Karpas-422 (cell line): ENCODE measurements at regions not wholly inside any gene's neighbourhood (a gene's known extent, or its start where the extent isn't known, plus 50 kb on each side); places are given as distances from the start of the nearest gene placed in this dataset.

Experiments used
- DNase-seq: peaks from one replicate; pipeline ENCODE4 v3.0.0-alpha.2; 2015
- H2AFZ ChIP-seq: fragments of 200-600 bp; sonication (generic); 2 replicates; pipeline ENCODE4 v1.6.1; 2014; ENCODE audit warnings: antibody characterized with exemption, low read length, mixed read lengths
- H3K27ac ChIP-seq: fragments of 200-600 bp; sonication (generic); 2 replicates; pipeline ENCODE4 v1.5.1; 2014; ENCODE audit warnings: mild to moderate bottlenecking, low read length, moderate library complexity
- H3K27me3 ChIP-seq: fragments of 200-600 bp; sonication (generic); 2 replicates; pipeline ENCODE4 v1.6.1; 2014; ENCODE audit warnings: low read length, mixed read lengths
- H3K36me3 ChIP-seq: fragments of 200-600 bp; sonication (generic); 2 replicates; pipeline ENCODE4 v1.6.1; 2014; ENCODE audit warnings: low read length, mixed read lengths; ENCODE audit not compliant: insufficient read depth
- H3K4me1 ChIP-seq: fragments of 200-600 bp; sonication (generic); 2 replicates; pipeline ENCODE4 v1.6.1; 2014; ENCODE audit warnings: mild to moderate bottlenecking, low read length, mixed read lengths
- H3K4me2 ChIP-seq: fragments of 200-600 bp; sonication (generic); 2 replicates; pipeline ENCODE4 v1.6.1; 2014; ENCODE audit warnings: low read length, low read depth, mild to moderate bottlenecking; ENCODE audit not compliant: poor library complexity, severe bottlenecking
- H3K4me3 ChIP-seq: fragments of 200-600 bp; sonication (generic); 2 replicates; pipeline ENCODE4 v1.5.1; 2014; ENCODE audit warnings: mild to moderate bottlenecking, antibody characterized with exemption, low read length, mixed read lengths
- H3K79me2 ChIP-seq: fragments of 200-600 bp; sonication (generic); 2 replicates; pipeline ENCODE4 v1.6.1; 2014; ENCODE audit warnings: mild to moderate bottlenecking, low read length, mixed read lengths
- H3K9ac ChIP-seq: fragments of 200-600 bp; sonication (generic); 2 replicates; pipeline ENCODE4 v1.6.0; 2014; ENCODE audit warnings: low read length
- H3K9me2 ChIP-seq: fragments of 200-600 bp; sonication (generic), shearing (Covaris generic); replicated peaks from 2 replicates; pipeline ENCODE4 v1.6.0; 2014; ENCODE audit warnings: mild to moderate bottlenecking, low read length, moderate library complexity; ENCODE audit not compliant: insufficient read depth
- H3K9me3 ChIP-seq: fragments of 300-700, 200-600 bp; sonication (generic); 2 replicates; pipeline ENCODE4 v1.6.1; 2014; ENCODE audit warnings: low read length, mixed read lengths
- H4K20me1 ChIP-seq: fragments of 200-600 bp; sonication (generic); 2 replicates; pipeline ENCODE4 v1.6.1; 2014; ENCODE audit warnings: mild to moderate bottlenecking, antibody characterized with exemption, low read length, low read depth; ENCODE audit not compliant: insufficient read depth

DNA sequence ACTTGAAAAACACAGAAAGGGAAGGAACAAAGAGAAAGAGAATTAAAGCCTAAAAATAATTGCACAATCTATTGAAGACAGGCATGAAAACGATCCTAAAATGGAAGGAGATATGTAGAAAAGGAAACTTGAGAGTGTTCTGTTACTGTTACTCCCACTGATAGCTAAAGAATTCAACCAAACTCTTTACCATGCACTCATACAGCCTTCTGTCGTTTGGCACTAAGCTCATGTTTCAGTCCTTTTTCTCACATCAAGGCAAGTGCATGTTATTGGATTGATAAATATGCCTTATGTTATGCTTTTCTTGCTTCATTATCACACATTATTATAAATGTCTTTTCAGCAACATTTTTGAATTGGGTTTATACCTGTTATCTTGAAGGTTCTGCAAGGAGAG lies 696.5 kb downstream of the EFNA5 start:
- Histone ChIP-seq H3K27me3 (no peaks in the 10 kb centered on the region), H3K4me3 (no peak overlapping the region), H3K79me2 (no peaks in the 10 kb centered on the region), H4K20me1 (no peaks in the 10 kb centered on the region), H3K9ac (no peak overlapping the region), H3K9me3 (peaks cover 19% of the 10 kb centered on the region), H3K9me2 (no peaks in the 10 kb centered on the region), H3K4me2 (no peak overlapping the region), H3K27ac (no peak overlapping the region), H2AFZ (no peak overlapping the region), H3K36me3 (no peaks in the 10 kb centered on the region), H3K4me1 (no peaks in the 10 kb centered on the region)
- DNase-seq: no peak

DNA sequence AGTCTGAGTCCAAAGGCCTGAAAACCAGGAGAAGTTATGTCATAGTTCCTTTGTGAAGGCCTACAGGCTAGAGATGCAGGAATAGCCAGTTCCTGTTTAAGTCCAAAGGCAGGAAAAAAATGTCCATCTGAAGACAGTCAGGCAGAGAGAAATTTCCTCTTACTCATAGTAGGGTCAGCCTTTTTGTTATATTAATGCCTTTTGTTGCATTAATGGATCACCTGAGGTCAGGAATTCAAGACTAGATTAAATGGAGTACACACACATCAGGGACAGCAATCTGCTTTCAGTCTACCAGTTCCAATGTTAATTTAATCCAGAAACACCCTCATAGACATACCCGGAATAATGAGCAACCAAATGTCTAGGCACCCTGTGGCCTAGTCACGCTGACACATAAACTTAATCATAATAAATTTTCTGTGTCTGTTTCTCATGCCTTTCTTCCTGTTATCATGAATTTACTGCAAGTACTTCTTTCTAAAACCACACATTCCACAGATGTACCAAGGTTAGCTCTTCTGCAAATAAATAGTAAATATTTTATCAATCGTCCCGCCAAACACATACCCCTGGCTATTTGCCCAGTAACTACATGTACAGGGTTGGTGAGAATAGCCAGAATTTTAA lies 703.9 kb downstream of the EFNA5 start:
- Histone ChIP-seq H3K79me2 (no peaks in the 10 kb centered on the region), H3K4me1 (no peaks in the 10 kb centered on the region), H3K27me3 (no peaks in the 10 kb centered on the region), H3K4me2 (no peak overlapping the region), H3K27ac (no peak overlapping the region), H3K9me2 (no peaks in the 10 kb centered on the region), H3K9me3 (peaks cover 29% of the 10 kb centered on the region), H3K9ac (no peak overlapping the region), H2AFZ (no peak overlapping the region), H3K36me3 (no peaks in the 10 kb centered on the region), H3K4me3 (no peak overlapping the region), H4K20me1 (no peaks in the 10 kb centered on the region)
- DNase-seq: no peak

DNA sequence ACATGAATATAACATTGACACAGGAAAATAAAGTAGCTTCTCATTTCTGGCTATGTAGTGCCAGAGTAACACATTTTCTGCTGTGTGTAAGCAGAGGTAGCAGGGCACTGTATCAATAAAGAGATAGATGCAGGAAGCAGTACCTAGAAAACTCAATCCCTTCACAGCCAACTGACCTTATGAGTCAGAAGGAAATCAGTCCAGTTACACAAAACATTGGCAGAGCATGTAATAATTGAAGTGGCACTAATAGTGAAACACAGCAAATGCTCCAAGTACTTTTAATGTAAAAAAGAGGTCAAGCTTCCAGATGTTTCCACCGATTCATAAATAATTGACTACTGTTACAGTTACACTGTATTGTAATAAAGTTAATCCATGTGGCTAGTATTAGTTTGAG lies 706.6 kb downstream of the EFNA5 start:
- no peaks in the 10 kb centered on the region for H3K79me2 ChIP-seq
- H3K9me3 ChIP-seq: peaks cover 30% of the 10 kb centered on the region
- H3K4me2 ChIP-seq: no peak overlapping the region
- DNase-seq: no peak
- H3K9me2 ChIP-seq: no peaks in the 10 kb centered on the region
- H3K27me3 ChIP-seq: no peaks in the 10 kb centered on the region
- H3K27ac ChIP-seq: no peak overlapping the region
- no peak overlapping the region for H3K4me3 ChIP-seq
- no peaks in the 10 kb centered on the region for H3K4me1 ChIP-seq
- no peak overlapping the region for H2AFZ ChIP-seq
- H4K20me1 ChIP-seq: no peaks in the 10 kb centered on the region
- H3K9ac ChIP-seq: no peak overlapping the region
- H3K36me3 ChIP-seq: no peaks in the 10 kb centered on the region

DNA sequence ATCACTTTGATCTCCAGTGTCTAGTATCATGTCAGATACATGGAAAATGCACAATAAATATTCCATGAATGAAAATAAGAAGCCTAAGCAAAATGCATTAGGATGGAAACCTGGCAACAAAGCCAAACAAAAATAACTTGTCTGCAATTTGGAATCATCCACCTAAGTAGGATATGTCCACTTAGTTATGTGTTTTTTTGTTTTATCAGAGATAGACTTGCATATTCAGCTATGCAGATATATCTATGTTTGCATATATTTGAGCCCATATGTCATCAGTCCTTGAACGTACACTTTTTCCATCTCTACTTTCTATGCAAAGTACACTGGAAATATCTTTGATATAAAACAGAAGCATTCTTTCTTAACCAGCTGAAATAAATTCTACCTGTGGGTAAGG lies 707.1 kb downstream of the EFNA5 start:
- peaks cover 28% of the 10 kb centered on the region for H3K9me3 ChIP-seq
- no peak overlapping the region for H2AFZ ChIP-seq
- DNase-seq: no peak
- no peaks in the 10 kb centered on the region for H3K4me1 ChIP-seq
- no peaks in the 10 kb centered on the region for H3K36me3 ChIP-seq
- H3K9ac ChIP-seq: no peak overlapping the region
- no peak overlapping the region for H3K4me2 ChIP-seq
- H3K27ac ChIP-seq: no peak overlapping the region
- H3K9me2 ChIP-seq: no peaks in the 10 kb centered on the region
- H3K79me2 ChIP-seq: no peaks in the 10 kb centered on the region
- no peak overlapping the region for H3K4me3 ChIP-seq
- H3K27me3 ChIP-seq: no peaks in the 10 kb centered on the region
- H4K20me1 ChIP-seq: no peaks in the 10 kb centered on the region

DNA sequence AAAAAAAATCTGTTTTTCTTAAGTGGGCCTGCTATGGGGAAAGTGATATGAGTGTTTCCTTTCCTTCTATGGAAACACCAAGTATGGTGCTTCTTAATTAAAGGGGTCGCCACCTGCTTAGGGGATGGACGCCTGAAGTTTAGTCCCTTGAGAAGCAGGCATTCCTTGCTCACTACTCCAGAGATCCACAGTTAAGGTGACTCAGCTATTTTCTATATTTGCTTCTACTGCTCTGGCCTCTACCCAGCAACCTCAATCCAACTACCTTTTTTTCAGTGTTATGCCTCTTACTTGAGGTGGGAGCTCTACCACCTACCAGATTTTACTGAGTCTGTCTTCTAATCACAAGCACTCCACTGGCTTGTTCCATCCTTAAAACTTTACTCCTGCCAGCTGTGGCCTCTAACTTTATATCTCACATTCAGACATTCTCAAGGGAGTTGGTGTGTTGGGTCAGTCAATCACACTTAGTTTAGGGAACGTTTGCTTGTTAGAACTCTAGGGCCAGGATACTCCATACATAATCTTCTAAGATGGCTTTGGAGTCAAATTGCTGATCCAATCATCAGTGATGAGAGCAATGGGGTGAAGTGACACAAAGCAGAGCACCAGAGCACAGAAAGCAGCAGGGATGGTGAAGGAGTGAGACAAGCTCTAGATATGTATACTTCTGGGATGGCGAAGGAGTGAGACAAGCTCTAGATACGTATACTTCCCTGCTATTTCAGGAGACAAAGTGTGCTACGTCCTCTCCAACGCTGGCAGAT lies 708.1 kb downstream of the EFNA5 start:
- Histone ChIP-seq H2AFZ (no peak overlapping the region), H3K36me3 (no peaks in the 10 kb centered on the region), H3K9me3 (peaks cover 26% of the 10 kb centered on the region), H3K79me2 (no peaks in the 10 kb centered on the region), H3K4me2 (no peak overlapping the region), H4K20me1 (no peaks in the 10 kb centered on the region), H3K4me1 (no peaks in the 10 kb centered on the region), H3K4me3 (no peak overlapping the region), H3K9ac (no peak overlapping the region), H3K27ac (no peak overlapping the region), H3K9me2 (no peaks in the 10 kb centered on the region), H3K27me3 (no peaks in the 10 kb centered on the region)
- DNase-seq: no peak

DNA sequence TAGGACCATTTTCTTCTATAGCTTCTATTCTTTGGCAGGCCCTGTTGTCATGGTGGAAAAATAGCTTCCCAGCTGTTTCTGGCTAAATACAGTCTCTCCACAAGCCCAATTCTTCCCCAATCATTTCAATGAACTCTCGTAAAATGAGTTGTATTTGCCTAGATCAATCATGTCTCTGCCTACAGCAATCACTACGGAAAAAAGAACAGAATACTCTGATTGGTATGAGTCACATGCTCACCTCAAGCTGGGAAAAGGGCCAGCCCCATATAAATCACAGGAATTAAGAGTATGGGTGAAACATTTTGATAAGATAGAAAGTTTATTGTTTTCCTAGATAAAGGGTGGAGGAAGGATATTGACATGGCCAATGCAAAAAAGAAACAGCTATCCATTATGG lies 711.4 kb downstream of the EFNA5 start:
- H3K9me3 ChIP-seq: peaks cover 28% of the 10 kb centered on the region
- no peaks in the 10 kb centered on the region for H3K36me3 ChIP-seq
- H3K79me2 ChIP-seq: no peaks in the 10 kb centered on the region
- H3K9me2 ChIP-seq: no peaks in the 10 kb centered on the region
- H3K9ac ChIP-seq: no peak overlapping the region
- H3K27ac ChIP-seq: no peak overlapping the region
- no peak overlapping the region for H3K4me3 ChIP-seq
- no peaks in the 10 kb centered on the region for H3K27me3 ChIP-seq
- no peaks in the 10 kb centered on the region for H4K20me1 ChIP-seq
- H2AFZ ChIP-seq: no peak overlapping the region
- H3K4me1 ChIP-seq: no peaks in the 10 kb centered on the region
- DNase-seq: no peak
- H3K4me2 ChIP-seq: no peak overlapping the region

DNA sequence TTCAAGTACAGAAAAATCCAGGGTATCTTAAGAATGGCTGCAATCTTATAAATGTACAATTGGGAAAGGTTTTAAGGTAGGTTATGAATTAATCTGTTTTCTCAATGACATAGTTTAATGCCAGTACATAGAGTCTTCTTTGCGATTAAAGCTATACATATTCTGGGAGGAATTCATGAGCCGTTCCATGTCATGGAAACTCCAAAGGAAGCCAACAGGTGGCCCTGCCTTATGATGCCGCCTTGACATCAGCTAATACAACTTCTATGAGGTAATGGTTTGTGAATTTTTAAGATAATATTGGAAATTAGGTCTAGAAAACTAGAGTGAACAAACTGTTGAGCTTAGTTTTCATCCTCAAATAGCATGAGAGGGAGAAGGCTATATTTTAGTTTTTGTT lies 713.4 kb downstream of the EFNA5 start:
- no peak for DNase-seq
- Histone ChIP-seq H2AFZ (no peak overlapping the region), H3K36me3 (no peaks in the 10 kb centered on the region), H3K4me1 (no peaks in the 10 kb centered on the region), H3K79me2 (no peaks in the 10 kb centered on the region), H3K27me3 (no peaks in the 10 kb centered on the region), H3K9ac (no peak overlapping the region), H3K4me2 (no peak overlapping the region), H3K4me3 (no peak overlapping the region), H3K9me2 (no peaks in the 10 kb centered on the region), H3K27ac (no peak overlapping the region), H3K9me3 (peaks cover 25% of the 10 kb centered on the region), H4K20me1 (no peaks in the 10 kb centered on the region)

DNA sequence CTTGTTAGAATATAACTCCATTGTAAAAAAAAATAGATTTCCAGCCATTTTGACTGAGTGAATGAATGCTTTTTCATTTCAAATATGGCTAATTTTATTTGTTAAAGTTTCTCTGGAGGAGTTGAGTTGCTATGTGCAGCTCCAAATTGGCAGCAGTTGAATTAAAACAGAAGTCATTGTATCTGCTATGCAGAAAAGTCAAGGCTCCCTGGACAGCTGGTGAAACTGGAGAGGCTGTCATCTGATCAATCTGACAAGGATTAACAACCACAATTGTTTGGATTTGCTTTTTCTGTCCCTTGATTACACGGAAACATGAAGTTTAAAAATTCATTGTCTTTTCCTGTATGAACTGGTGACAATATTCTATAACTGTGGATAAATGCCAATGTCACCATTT lies 713.9 kb downstream of the EFNA5 start:
- Histone ChIP-seq H3K9me2 (no peaks in the 10 kb centered on the region), H3K27me3 (no peaks in the 10 kb centered on the region), H3K79me2 (no peaks in the 10 kb centered on the region), H2AFZ (no peak overlapping the region), H4K20me1 (no peaks in the 10 kb centered on the region), H3K27ac (no peak overlapping the region), H3K4me2 (no peak overlapping the region), H3K4me3 (no peak overlapping the region), H3K9me3 (peaks cover 28% of the 10 kb centered on the region), H3K4me1 (no peaks in the 10 kb centered on the region), H3K9ac (no peak overlapping the region), H3K36me3 (no peaks in the 10 kb centered on the region)
- no peak for DNase-seq
